Endothelial cell of umbilical vein (primary cell): ENCODE measurements at regions not wholly inside any gene's neighbourhood (a gene's known extent, or its start where the extent isn't known, plus 50 kb on each side); places are given as distances from the start of the nearest gene placed in this dataset.

ENCODE experiments used
- BruUV-seq: library from RNA; stranded (reverse); fragments of 400-500 nt; replicated peaks from 2 replicates; lab custom pipeline; 2021; lab: Mats Ljungman, UMichigan
- CTCF ChIA-PET: fragments of 300-600, 350-600 bp; sonication (Branson Sonifier 250); formaldehyde crosslinking; loops from one replicate; lab custom pipeline; 2021; ENCODE audit warnings: antibody characterized with exemption, inconsistent platforms; lab: Charles Lee
- POLR2A ChIA-PET: fragments of 300-600, 350-600 bp; sonication (Branson Sonifier 250); formaldehyde crosslinking; loops from one replicate; lab custom pipeline; 2021; ENCODE audit warnings: antibody characterized with exemption, inconsistent platforms; lab: Charles Lee
- DNase-seq: peaks from one replicate; pipeline ENCODE4 v3.0.0-alpha.2; 2011; ENCODE audit warnings: low read depth, low spot score
- FAIRE-seq: peaks from 2 replicates; lab custom pipeline; 2011; peaks lifted over from hg19 to GRCh38; lab: Jason Lieb, UNC
- H2AFZ ChIP-seq: 2 replicates; pipeline ENCODE4 v1.6.0; 2012; ENCODE audit warnings: low read depth, low read length, control low read depth, inconsistent platforms
- H3K27ac ChIP-seq: 2 replicates; pipeline ENCODE4 v1.5.1; 2011; ENCODE audit warnings: low read depth, mild to moderate bottlenecking, control low read depth, low read length, moderate library complexity; ENCODE audit not compliant: insufficient read depth
- H3K27me3 ChIP-seq, 2 experiments: 2 replicates each; pipeline versions ENCODE4 v1.6.0 to v1.6.1; 2011; ENCODE audit warnings: low read length in 2 of 2, mixed read lengths in 1 of 2; ENCODE audit not compliant: control insufficient read depth in 2 of 2, insufficient read depth in 2 of 2
- H3K36me3 ChIP-seq, 2 experiments: 2 replicates in 1 of 2; 3 replicates in 1 of 2; pipeline ENCODE4 v1.5.1; 2011; ENCODE audit warnings: low read length in 2 of 2, mild to moderate bottlenecking in 1 of 2, moderate library complexity in 1 of 2; ENCODE audit not compliant: control insufficient read depth in 2 of 2, insufficient read depth in 2 of 2; ENCODE audit errors: extremely low read depth in 1 of 2
- H3K4me1 ChIP-seq: 3 replicates; pipeline ENCODE4 v1.5.1; 2011; ENCODE audit warnings: mild to moderate bottlenecking, low read length; ENCODE audit not compliant: control insufficient read depth, insufficient read depth; ENCODE audit errors: extremely low read depth
- H3K4me2 ChIP-seq: 2 replicates; pipeline ENCODE4 v1.6.1; 2011; ENCODE audit warnings: low read length, control low read depth, mixed read lengths; ENCODE audit not compliant: insufficient read depth
- H3K4me3 ChIP-seq, 3 experiments: fragments of 200-600 bp in 1 of 3; sonication (generic), shearing (Covaris generic) in 1 of 3; replicated peaks in 1 of 3; 2 replicates each; pipeline ENCODE4 v1.5.1; 2011 to 2016; ENCODE audit warnings: control low read depth in 3 of 3, low read length in 3 of 3, mild to moderate bottlenecking in 2 of 3, inconsistent platforms in 1 of 3, low read depth in 1 of 3, moderate library complexity in 1 of 3; ENCODE audit not compliant: insufficient read depth in 1 of 3
- H3K79me2 ChIP-seq: 2 replicates; pipeline ENCODE4 v1.6.0; 2012; ENCODE audit warnings: low read length, inconsistent platforms; ENCODE audit not compliant: control insufficient read depth, insufficient read depth
- H3K9ac ChIP-seq: replicated peaks from 2 replicates; pipeline ENCODE3; 2011; ENCODE audit warnings: low read length, control low read depth; ENCODE audit not compliant: insufficient read depth; ENCODE audit errors: extremely low read depth
- H3K9me1 ChIP-seq: replicated peaks from 3 replicates; pipeline ENCODE4 v1.6.0; 2011; ENCODE audit warnings: mild to moderate bottlenecking, low read length; ENCODE audit not compliant: control insufficient read depth, insufficient read depth; ENCODE audit errors: extremely low read depth
- H3K9me3 ChIP-seq: replicated peaks from 2 replicates; pipeline ENCODE4 v1.5.1; 2012; ENCODE audit warnings: low read length, inconsistent platforms; ENCODE audit not compliant: control insufficient read depth, insufficient read depth
- H4K20me1 ChIP-seq: replicated peaks from 2 replicates; pipeline ENCODE3; 2011; ENCODE audit warnings: mild to moderate bottlenecking, low read length; ENCODE audit not compliant: control insufficient read depth, insufficient read depth; ENCODE audit errors: extremely low read depth
- CTCF ChIP-seq, 2 donors: IDR thresholded peaks; 1 replicate in 1 of 2; 2 replicates in 1 of 2; pipeline ENCODE4 v1.5.1; 2011; ENCODE audit warnings: low read length in 2 of 2, mild to moderate bottlenecking in 2 of 2, moderate library complexity in 2 of 2, control low read depth in 1 of 2, inconsistent platforms in 1 of 2, low read depth in 1 of 2; ENCODE audit not compliant: insufficient read depth in 1 of 2; ENCODE audit errors: extremely low read depth in 1 of 2
- EZH2 ChIP-seq: IDR thresholded peaks from 2 replicates; pipeline ENCODE4 v1.6.1; 2012; ENCODE audit warnings: borderline replicate concordance, low read depth, mild to moderate bottlenecking, moderate library complexity, low read length, inconsistent platforms; ENCODE audit not compliant: severe bottlenecking
- FOS ChIP-seq: IDR thresholded peaks from 2 replicates; pipeline ENCODE4 v1.6.1; 2011; ENCODE audit warnings: mild to moderate bottlenecking, low read length, moderate library complexity, borderline replicate concordance; ENCODE audit not compliant: insufficient read depth
- GATA2 ChIP-seq: IDR thresholded peaks from 2 replicates; pipeline ENCODE4 v1.7.0; 2011; ENCODE audit warnings: low read depth, mild to moderate bottlenecking, moderate library complexity, mixed read lengths, low read length; ENCODE audit not compliant: insufficient read length, insufficient read depth
- JUN ChIP-seq: IDR thresholded peaks from 2 replicates; pipeline ENCODE4 v1.6.1; 2011; ENCODE audit warnings: borderline replicate concordance, low read depth; ENCODE audit not compliant: insufficient read length, insufficient read depth
- MYC ChIP-seq: IDR thresholded peaks from one replicate; pipeline ENCODE4 v1.6.1; 2011; ENCODE audit warnings: mild to moderate bottlenecking, low read depth, low read length
- POLR2A ChIP-seq: IDR thresholded peaks from 2 replicates; pipeline ENCODE4 v1.6.1; 2012; ENCODE audit warnings: low read depth, mild to moderate bottlenecking, control low read depth, low read length
- POLR2AphosphoS5 ChIP-seq: IDR thresholded peaks from 2 replicates; pipeline ENCODE4 v1.6.1; 2012; ENCODE audit warnings: low read depth, mild to moderate bottlenecking, control low read depth, low read length, moderate library complexity; ENCODE audit not compliant: insufficient read depth
- dilution Hi-C: fragments of 300-500 bp; cut with MboI; formaldehyde crosslinking; loops from one replicate; pipeline ENCODE4 v1.15.0; 2019; ENCODE audit warnings: low sequenced_read_pairs; ENCODE audit not compliant: extremely low pct_ligation_motif_present
- intact Hi-C: fragments of 100-400 bp; cut with micrococcal nuclease; formaldehyde crosslinking; loops from one replicate; pipeline ENCODE4 v1.10.0; 2022
- TF ChIP-seq, protein P1 (sequence below): IDR thresholded peaks from 2 replicates; pipeline ENCODE4 v1.6.1; 2011; ENCODE audit not compliant: insufficient read depth, insufficient read length

DNA sequence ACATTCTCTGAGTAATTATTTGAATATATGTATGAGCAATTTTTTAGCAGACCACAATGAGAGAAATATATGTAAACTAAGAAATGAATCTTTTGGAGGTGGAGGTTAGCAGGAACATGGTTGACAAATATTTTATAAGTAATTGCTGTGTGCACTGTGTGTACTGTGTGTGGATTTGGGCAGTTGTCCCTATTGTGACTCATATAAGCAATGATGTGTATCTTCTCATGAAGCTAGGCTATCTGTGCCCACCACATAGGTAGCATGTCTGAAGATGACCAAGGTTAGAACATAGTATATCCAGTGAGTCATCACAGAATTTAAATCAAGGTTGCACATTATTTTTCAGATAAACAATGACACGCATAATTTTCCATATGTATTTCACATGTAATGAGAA is 713.9 kb upstream of the GBE1 start:
- dilution Hi-C loops: no loop called here
- H3K4me3 ChIP-seq: no peak overlapping the region
- H3K27me3 ChIP-seq: no peaks in the 10 kb centered on the region
- H2AFZ ChIP-seq: no peak overlapping the region
- no peak for DNase-seq
- H3K4me2 ChIP-seq: no peak overlapping the region
- no TSS peak for BruUV-seq
- no peak overlapping the region for H3K27ac ChIP-seq
- intact Hi-C loops: no loop called here
- H3K9me3 ChIP-seq: no peaks in the 10 kb centered on the region
- ChIA-PET CTCF (no interaction called here), POLR2A (no interaction called here)
- no peaks in the 10 kb centered on the region for H3K79me2 ChIP-seq
- no peaks in the 10 kb centered on the region for H4K20me1 ChIP-seq
- H3K36me3 ChIP-seq: no peaks in the 10 kb centered on the region
- no peaks in the 10 kb centered on the region for H3K9me1 ChIP-seq
- no peak overlapping the region for H3K9ac ChIP-seq
- no peak for TF ChIP-seq GATA2
- TF ChIP-seq FOS: no peak
- peak; percentile 7 for TF ChIP-seq JUN
- no peak for FAIRE-seq
- no peaks in the 10 kb centered on the region for H3K4me1 ChIP-seq

- H3K4me3 ChIP-seq: no peak overlapping the region
- ChIA-PET POLR2A (no interaction called here), CTCF (no interaction called here)
- dilution Hi-C loops (no loop called here), intact Hi-C loops (no loop called here)
- no peaks in the 10 kb centered on the region for H3K79me2 ChIP-seq
- no TSS peak for BruUV-seq
- no peaks in the 10 kb centered on the region for H3K36me3 ChIP-seq
- DNase-seq (no peak), FAIRE-seq (no peak)
- H3K27ac ChIP-seq: no peak overlapping the region
- no peaks in the 10 kb centered on the region for H3K27me3 ChIP-seq
- H3K9ac ChIP-seq: no peak overlapping the region
- no peak overlapping the region for H3K4me2 ChIP-seq
- no peaks in the 10 kb centered on the region for H3K9me1 ChIP-seq
- no peaks in the 10 kb centered on the region for H3K4me1 ChIP-seq
- TF ChIP-seq EZH2 (no peak), MYC (no peak), GATA2 (no peak), CTCF (IDR thresholded peaks at IDR 0.05; ENCODE audit: extremely low read depth in 1 of 2, insufficient read depth in 1 of 2, low read depth in 1 of 2, low read length in 2 of 2) (no peak), POLR2A (no peak), POLR2AphosphoS5 (no peak), JUN (no peak), FOS (no peak)
- TF ChIP-seq, protein P1, sequence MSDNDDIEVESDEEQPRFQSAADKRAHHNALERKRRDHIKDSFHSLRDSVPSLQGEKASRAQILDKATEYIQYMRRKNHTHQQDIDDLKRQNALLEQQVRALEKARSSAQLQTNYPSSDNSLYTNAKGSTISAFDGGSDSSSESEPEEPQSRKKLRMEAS: no peak
- no peak overlapping the region for H2AFZ ChIP-seq
- no peaks in the 10 kb centered on the region for H4K20me1 ChIP-seq
- no peaks in the 10 kb centered on the region for H3K9me3 ChIP-seq
Measured at GRCh38 chr3:82474711-82475110, 713.3 kb upstream of the GBE1 start.
